Hematopoietic multipotent progenitor cell treated with erythropoietin and hydrocortisone succinate and interleukin-3 and kit ligand, for 4 days (in vitro differentiated cells): ENCODE measurements at regions not wholly inside any gene's neighbourhood (a gene's known extent, or its start where the extent isn't known, plus 50 kb on each side); places are given as distances from the start of the nearest gene placed in this dataset.

Source experiments
- DNase-seq: peaks from one replicate; pipeline ENCODE4 v3.0.0-alpha.2; 2015

DNA sequence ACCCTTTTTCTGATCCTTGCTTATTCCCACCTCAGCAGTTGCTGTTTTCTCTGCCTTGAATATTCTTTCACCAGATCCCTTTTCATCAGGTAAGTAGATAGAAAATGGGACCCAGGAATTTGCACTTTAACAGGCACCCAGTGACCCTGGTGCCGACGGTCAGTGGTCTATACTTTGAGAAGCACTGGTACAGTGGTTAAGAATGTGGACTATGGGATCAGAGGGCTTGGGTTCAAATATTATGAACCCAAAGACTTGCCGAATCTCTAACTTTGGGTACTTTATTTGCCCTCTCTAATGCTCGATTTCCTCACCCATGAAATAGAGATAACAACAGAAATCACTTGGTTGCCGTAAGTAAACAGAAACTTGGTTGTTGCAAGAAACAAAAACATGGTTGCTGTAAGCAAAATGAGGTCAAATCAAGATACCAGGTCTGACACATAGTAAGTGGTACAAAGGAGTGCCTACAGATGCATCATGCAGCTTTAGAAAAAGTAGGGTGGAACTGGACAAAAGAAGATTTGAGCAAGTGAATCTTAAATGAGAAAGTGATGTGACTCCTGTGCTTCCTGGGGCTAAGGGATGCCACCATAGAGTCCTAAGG is 69.5 kb upstream of the GLS start:
- DNase-seq: no peak

DNA sequence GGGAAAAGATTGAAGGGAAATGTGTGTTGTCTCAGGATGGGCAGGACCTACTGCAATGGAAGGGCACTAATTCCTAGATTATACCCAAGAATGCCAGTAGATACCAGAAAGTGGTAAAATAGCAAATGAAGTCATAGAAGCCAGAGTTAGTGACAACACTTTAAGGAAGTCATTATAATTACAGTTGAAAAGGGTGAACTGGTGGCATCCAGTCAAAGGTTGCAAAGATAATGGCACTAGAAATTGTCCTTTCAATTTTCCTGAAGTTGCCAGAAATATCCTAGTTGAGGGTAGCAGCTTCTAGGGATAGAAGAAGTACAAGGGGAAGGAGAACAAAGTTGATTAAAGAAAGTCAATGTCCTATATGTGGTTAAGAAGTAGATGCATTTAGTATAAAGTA is 68.8 kb upstream of the GLS start:
- DNase-seq: no peak

- no peak for DNase-seq
Observed at GRCh38 chr2:190812506-190813294, 67.9 kb upstream of the GLS start.

DNA sequence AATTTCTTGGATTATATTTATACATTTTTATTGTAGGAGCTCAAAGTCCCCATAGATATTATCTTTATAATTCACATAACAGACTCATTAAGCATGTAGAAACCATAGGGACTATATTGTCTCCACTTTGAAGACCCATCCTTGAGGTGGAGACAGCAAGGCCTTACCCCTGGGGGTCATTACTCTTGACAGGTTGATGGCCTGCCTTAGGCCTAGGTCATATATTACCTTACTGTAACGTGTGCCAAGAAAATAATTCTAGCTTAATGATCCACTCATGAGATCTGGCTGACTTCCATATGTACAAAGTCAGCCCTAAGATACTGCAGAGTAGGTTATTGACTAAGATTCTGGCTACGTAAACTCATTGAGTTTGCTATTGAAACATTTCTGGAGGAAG is 65.4 kb upstream of the GLS start:
- no peak for DNase-seq

GRCh38 chr2:190817082-190817481 is 63.5 kb upstream of the GLS start:
- no peak for DNase-seq

- DNase-seq: no peak
Observed at GRCh38 chr2:190819840-190820301, 60.8 kb upstream of the GLS start.

DNA sequence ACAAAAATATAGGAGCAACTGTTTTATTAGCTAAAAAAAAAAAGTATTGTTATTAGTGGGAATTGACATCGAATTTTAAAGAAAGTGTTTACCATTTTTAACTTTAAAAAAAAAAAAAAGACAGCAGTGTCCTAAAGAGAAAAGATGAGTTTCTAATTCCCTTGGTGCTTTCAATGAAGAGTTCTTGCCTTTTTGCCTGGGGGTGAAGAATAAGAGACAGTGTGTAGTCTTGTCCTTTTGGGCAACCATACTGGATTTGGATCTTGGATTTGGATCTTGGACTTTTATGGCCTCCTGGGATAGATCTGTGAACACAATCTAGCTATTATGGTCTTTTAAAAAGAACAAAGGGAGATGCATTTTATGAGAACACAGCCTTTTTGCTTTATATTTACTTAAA is 60.2 kb upstream of the GLS start:
- no peak for DNase-seq

- DNase-seq: no peak
Observed at GRCh38 chr2:190822043-190822442, 58.6 kb upstream of the GLS start.

GRCh38 chr2:190827720-190828119 is 52.9 kb upstream of the GLS start:
- DNase-seq: no peak

- DNase-seq: no peak
Observed at GRCh38 chr2:190829642-190830041, 51.0 kb upstream of the GLS start.
